HepG2 (cell line): ENCODE measurements at regions not wholly inside any gene's neighbourhood (a gene's known extent, or its start where the extent isn't known, plus 50 kb on each side); places are given as distances from the start of the nearest gene placed in this dataset.

Source experiments
- DNMT1 ChIP-seq: sonication (generic); formaldehyde crosslinking; IDR thresholded peaks from 2 replicates; pipeline ENCODE4 v1.5.1; 2020; ENCODE audit warnings: mild to moderate bottlenecking, missing genetic modification reagents
- POLR2AphosphoS5 ChIP-seq: IDR thresholded peaks from 2 replicates; pipeline ENCODE4 v1.6.1; 2012; ENCODE audit warnings: low read depth, low read length
- TAF1 ChIP-seq: sonication (generic); formaldehyde crosslinking; IDR thresholded peaks from 2 replicates; pipeline ENCODE4 v1.4.0; 2020; ENCODE audit warnings: missing genetic modification reagents
- ZNF501 ChIP-seq: sonication (generic); formaldehyde crosslinking; IDR thresholded peaks from 2 replicates; pipeline ENCODE4 v1.5.1; 2020; ENCODE audit warnings: mild to moderate bottlenecking, moderate library complexity, missing genetic modification reagents
- TF ChIP-seq, protein P1 (sequence below), 2 experiments: fragments of 450-650 bp in 1 of 2; sonication (generic) in 1 of 2; formaldehyde crosslinking in 1 of 2; IDR thresholded peaks; 2 replicates each; pipeline versions ENCODE4 v1.6.1 to v1.8.0; 2016 to 2022; ENCODE audit warnings: antibody characterized with exemption in 1 of 2, mild to moderate bottlenecking in 1 of 2, missing genetic modification reagents in 1 of 2
- TF ChIP-seq, protein P2 (sequence below): sonication (generic); formaldehyde crosslinking; IDR thresholded peaks from 2 replicates; pipeline ENCODE4 v1.5.0; 2020; ENCODE audit warnings: mild to moderate bottlenecking, missing genetic modification reagents, moderate library complexity
- TF ChIP-seq, protein P3 (sequence below): sonication (generic); formaldehyde crosslinking; IDR thresholded peaks from 2 replicates; pipeline ENCODE4 v1.4.0; 2020; ENCODE audit warnings: missing genetic modification reagents, mild to moderate bottlenecking, borderline replicate concordance
- TF ChIP-seq, protein P4 (sequence below): fragments of 450-650 bp; IDR thresholded peaks from 2 replicates; pipeline ENCODE4 v1.6.1; 2017; ENCODE audit warnings: mild to moderate bottlenecking

DNA sequence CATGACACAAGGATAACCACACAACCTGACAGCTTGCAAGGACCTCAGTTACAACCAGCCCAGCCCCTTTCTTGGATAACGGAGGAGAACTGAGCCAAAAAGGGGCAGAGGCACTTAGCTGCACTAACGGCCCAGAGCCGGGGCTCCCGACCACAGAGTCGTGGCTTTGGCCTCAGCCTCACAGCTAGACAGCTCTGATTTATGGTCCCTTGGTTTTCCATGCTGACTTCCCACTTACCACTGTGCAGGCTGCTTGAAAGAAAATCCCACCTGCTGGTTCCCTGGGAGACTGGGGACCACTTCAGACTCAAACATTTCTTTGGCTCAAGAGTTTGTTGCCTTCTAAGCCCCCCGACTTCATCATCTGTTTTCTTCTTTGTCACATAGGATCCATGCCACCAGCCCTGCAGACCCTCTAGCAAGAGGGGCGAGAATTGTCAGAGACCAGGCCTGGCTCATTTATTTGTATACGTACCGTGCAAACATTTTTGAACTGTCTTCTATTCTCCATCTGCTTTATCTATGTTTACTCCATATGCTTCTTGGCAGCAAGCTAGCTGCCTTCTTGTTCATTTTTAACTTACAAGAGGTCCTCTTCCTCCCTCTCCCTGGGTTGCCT, 352.6 kb upstream of the MYT1L start:
- TF ChIP-seq, protein P1, sequence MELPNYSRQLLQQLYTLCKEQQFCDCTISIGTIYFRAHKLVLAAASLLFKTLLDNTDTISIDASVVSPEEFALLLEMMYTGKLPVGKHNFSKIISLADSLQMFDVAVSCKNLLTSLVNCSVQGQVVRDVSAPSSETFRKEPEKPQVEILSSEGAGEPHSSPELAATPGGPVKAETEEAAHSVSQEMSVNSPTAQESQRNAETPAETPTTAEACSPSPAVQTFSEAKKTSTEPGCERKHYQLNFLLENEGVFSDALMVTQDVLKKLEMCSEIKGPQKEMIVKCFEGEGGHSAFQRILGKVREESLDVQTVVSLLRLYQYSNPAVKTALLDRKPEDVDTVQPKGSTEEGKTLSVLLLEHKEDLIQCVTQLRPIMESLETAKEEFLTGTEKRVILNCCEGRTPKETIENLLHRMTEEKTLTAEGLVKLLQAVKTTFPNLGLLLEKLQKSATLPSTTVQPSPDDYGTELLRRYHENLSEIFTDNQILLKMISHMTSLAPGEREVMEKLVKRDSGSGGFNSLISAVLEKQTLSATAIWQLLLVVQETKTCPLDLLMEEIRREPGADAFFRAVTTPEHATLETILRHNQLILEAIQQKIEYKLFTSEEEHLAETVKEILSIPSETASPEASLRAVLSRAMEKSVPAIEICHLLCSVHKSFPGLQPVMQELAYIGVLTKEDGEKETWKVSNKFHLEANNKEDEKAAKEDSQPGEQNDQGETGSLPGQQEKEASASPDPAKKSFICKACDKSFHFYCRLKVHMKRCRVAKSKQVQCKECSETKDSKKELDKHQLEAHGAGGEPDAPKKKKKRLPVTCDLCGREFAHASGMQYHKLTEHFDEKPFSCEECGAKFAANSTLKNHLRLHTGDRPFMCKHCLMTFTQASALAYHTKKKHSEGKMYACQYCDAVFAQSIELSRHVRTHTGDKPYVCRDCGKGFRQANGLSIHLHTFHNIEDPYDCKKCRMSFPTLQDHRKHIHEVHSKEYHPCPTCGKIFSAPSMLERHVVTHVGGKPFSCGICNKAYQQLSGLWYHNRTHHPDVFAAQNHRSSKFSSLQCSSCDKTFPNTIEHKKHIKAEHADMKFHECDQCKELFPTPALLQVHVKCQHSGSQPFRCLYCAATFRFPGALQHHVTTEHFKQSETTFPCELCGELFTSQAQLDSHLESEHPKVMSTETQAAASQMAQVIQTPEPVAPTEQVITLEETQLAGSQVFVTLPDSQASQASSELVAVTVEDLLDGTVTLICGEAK (IDR thresholded peaks at IDR 0.05), result no peak
- TF ChIP-seq, protein P1 (CRISPR knock-in tag; IDR thresholded peaks at IDR 0.05), result no peak
- TF ChIP-seq, protein P2, sequence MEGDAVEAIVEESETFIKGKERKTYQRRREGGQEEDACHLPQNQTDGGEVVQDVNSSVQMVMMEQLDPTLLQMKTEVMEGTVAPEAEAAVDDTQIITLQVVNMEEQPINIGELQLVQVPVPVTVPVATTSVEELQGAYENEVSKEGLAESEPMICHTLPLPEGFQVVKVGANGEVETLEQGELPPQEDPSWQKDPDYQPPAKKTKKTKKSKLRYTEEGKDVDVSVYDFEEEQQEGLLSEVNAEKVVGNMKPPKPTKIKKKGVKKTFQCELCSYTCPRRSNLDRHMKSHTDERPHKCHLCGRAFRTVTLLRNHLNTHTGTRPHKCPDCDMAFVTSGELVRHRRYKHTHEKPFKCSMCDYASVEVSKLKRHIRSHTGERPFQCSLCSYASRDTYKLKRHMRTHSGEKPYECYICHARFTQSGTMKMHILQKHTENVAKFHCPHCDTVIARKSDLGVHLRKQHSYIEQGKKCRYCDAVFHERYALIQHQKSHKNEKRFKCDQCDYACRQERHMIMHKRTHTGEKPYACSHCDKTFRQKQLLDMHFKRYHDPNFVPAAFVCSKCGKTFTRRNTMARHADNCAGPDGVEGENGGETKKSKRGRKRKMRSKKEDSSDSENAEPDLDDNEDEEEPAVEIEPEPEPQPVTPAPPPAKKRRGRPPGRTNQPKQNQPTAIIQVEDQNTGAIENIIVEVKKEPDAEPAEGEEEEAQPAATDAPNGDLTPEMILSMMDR (CRISPR knock-in tag), result no peak
- no peak for TF ChIP-seq DNMT1 (CRISPR knock-in tag)
- TF ChIP-seq TAF1 (CRISPR knock-in tag), result no peak
- no peak for TF ChIP-seq ZNF501
- TF ChIP-seq POLR2AphosphoS5, result no peak
- TF ChIP-seq, protein P3, sequence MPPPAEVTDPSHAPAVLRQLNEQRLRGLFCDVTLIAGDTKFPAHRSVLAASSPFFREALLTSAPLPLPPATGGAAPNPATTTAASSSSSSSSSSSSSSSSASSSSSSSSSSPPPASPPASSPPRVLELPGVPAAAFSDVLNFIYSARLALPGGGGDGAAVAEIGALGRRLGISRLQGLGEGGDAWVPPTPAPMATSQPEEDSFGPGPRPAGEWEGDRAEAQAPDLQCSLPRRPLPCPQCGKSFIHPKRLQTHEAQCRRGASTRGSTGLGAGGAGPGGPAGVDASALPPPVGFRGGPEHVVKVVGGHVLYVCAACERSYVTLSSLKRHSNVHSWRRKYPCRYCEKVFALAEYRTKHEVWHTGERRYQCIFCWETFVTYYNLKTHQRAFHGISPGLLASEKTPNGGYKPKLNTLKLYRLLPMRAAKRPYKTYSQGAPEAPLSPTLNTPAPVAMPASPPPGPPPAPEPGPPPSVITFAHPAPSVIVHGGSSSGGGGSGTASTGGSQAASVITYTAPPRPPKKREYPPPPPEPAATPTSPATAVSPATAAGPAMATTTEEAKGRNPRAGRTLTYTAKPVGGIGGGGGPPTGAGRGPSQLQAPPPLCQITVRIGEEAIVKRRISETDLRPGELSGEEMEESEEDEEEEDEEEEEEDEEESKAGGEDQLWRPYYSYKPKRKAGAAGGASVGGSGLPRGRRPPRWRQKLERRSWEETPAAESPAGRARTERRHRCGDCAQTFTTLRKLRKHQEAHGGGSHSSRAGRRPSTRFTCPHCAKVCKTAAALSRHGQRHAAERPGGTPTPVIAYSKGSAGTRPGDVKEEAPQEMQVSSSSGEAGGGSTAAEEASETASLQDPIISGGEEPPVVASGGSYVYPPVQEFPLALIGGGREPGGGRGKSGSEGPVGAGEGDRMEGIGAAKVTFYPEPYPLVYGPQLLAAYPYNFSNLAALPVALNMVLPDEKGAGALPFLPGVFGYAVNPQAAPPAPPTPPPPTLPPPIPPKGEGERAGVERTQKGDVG (CRISPR knock-in tag), result no peak
- TF ChIP-seq, protein P4, sequence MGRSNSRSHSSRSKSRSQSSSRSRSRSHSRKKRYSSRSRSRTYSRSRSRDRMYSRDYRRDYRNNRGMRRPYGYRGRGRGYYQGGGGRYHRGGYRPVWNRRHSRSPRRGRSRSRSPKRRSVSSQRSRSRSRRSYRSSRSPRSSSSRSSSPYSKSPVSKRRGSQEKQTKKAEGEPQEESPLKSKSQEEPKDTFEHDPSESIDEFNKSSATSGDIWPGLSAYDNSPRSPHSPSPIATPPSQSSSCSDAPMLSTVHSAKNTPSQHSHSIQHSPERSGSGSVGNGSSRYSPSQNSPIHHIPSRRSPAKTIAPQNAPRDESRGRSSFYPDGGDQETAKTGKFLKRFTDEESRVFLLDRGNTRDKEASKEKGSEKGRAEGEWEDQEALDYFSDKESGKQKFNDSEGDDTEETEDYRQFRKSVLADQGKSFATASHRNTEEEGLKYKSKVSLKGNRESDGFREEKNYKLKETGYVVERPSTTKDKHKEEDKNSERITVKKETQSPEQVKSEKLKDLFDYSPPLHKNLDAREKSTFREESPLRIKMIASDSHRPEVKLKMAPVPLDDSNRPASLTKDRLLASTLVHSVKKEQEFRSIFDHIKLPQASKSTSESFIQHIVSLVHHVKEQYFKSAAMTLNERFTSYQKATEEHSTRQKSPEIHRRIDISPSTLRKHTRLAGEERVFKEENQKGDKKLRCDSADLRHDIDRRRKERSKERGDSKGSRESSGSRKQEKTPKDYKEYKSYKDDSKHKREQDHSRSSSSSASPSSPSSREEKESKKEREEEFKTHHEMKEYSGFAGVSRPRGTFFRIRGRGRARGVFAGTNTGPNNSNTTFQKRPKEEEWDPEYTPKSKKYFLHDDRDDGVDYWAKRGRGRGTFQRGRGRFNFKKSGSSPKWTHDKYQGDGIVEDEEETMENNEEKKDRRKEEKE, result no peak
